IMR-90 (cell line): ENCODE measurements at regions not wholly inside any gene's neighbourhood (a gene's known extent, or its start where the extent isn't known, plus 50 kb on each side); places are given as distances from the start of the nearest gene placed in this dataset.

Experiments used
- ATAC-seq: fragments of 200-7000 bp; cut with Tn5 transposase; 2 replicates; pipeline ENCODE4 v1.9.1; 2020; ENCODE audit warnings: low read depth, mild to moderate bottlenecking, moderate library complexity
- BruUV-seq: library from RNA; stranded (reverse); fragments of 400-500 nt; replicated peaks from 2 replicates; lab custom pipeline; 2021; lab: Mats Ljungman, UMichigan
- CTCF ChIA-PET: fragments of 300-600 bp; formaldehyde crosslinking; extraction: SDS; loops from one replicate; lab custom pipeline; 2021; ENCODE audit warnings: antibody characterized with exemption; lab: Yijun Ruan, JAX
- POLR2A ChIA-PET: fragments of 300-600 bp; sonication (Branson Sonifier 250); formaldehyde crosslinking; loops from one replicate; lab custom pipeline; 2022; ENCODE audit warnings: antibody characterized with exemption; ENCODE audit not compliant: unreplicated experiment; lab: Charles Lee
- DNase-seq: peaks from one replicate; pipeline ENCODE4 v3.0.0; 2013
- H2AFZ ChIP-seq: replicated peaks from 2 replicates; pipeline ENCODE3; 2013; ENCODE audit warnings: low read length, mild to moderate bottlenecking; ENCODE audit not compliant: poor library complexity
- H2AK5ac ChIP-seq: 2 replicates; pipeline ENCODE4 v1.6.1; 2013; ENCODE audit warnings: low read depth, low read length, inconsistent platforms
- H2AK9ac ChIP-seq: replicated peaks from 2 replicates; pipeline ENCODE3; 2013; ENCODE audit warnings: mild to moderate bottlenecking, low read depth, low read length, moderate library complexity; ENCODE audit not compliant: poor library complexity
- H2BK120ac ChIP-seq: 2 replicates; pipeline ENCODE4 v1.6.1; 2013; ENCODE audit warnings: low read depth, low read length, inconsistent platforms
- H2BK15ac ChIP-seq: 3 replicates; pipeline ENCODE4 v1.6.1; 2013; ENCODE audit warnings: low read depth, low read length, inconsistent platforms
- H2BK20ac ChIP-seq: 2 replicates; pipeline ENCODE4 v1.6.1; 2013; ENCODE audit warnings: low read depth, mild to moderate bottlenecking, inconsistent platforms, low read length, moderate library complexity
- H2BK5ac ChIP-seq: 2 replicates; pipeline ENCODE4 v1.6.1; 2013; ENCODE audit warnings: mild to moderate bottlenecking, low read depth, low read length, inconsistent platforms; ENCODE audit not compliant: poor library complexity, severe bottlenecking
- H3K14ac ChIP-seq: replicated peaks from 2 replicates; pipeline ENCODE4 v1.6.1; 2013; ENCODE audit warnings: low read depth, low read length, inconsistent platforms
- H3K18ac ChIP-seq: 2 replicates; pipeline ENCODE4 v1.6.1; 2013; ENCODE audit warnings: low read depth, low read length, control low read depth
- H3K23ac ChIP-seq: 2 replicates; pipeline ENCODE4 v1.6.1; 2013; ENCODE audit warnings: low read depth, low read length, inconsistent platforms
- H3K27ac ChIP-seq: 2 replicates; pipeline ENCODE4 v1.5.1; 2013; ENCODE audit warnings: mild to moderate bottlenecking, control low read depth, low read length; ENCODE audit not compliant: insufficient read depth
- H3K27me3 ChIP-seq: 2 replicates; pipeline ENCODE4 v1.6.1; 2013; ENCODE audit warnings: low read length; ENCODE audit not compliant: control insufficient read depth, insufficient read depth
- H3K36me3 ChIP-seq: 2 replicates; pipeline ENCODE4 v1.6.1; 2013; ENCODE audit warnings: low read length, mixed read lengths; ENCODE audit not compliant: control insufficient read depth, insufficient read depth
- H3K4ac ChIP-seq: 2 replicates; pipeline ENCODE4 v1.6.1; 2013; ENCODE audit warnings: low read depth, low read length, inconsistent platforms
- H3K4me1 ChIP-seq: 2 replicates; pipeline ENCODE4 v1.6.1; 2013; ENCODE audit warnings: low read length, mixed read lengths; ENCODE audit not compliant: control insufficient read depth, insufficient read depth
- H3K4me2 ChIP-seq: 2 replicates; pipeline ENCODE4 v1.6.1; 2013; ENCODE audit warnings: low read depth, mild to moderate bottlenecking, control low read depth, low read length, moderate library complexity
- H3K4me3 ChIP-seq: 2 replicates; pipeline ENCODE4 v1.5.1; 2013; ENCODE audit warnings: low read depth, mild to moderate bottlenecking, control low read depth, low read length, moderate library complexity; ENCODE audit not compliant: insufficient read depth
- H3K56ac ChIP-seq: 2 replicates; pipeline ENCODE4 v1.6.1; 2013; ENCODE audit warnings: low read length, inconsistent platforms; ENCODE audit not compliant: insufficient read depth; ENCODE audit errors: extremely low read depth
- H3K79me1 ChIP-seq, 2 experiments: 2 replicates each; pipeline ENCODE4 v1.6.1; 2013; ENCODE audit warnings: low read length in 2 of 2, inconsistent platforms in 1 of 2, low read depth in 1 of 2
- H3K9ac ChIP-seq: 2 replicates; pipeline ENCODE4 v1.6.1; 2013; ENCODE audit warnings: low read depth, low read length, control low read depth
- H3K9me1 ChIP-seq: 2 replicates; pipeline ENCODE4 v1.6.1; 2013; ENCODE audit warnings: low read length, inconsistent platforms; ENCODE audit not compliant: insufficient read depth
- H3K9me3 ChIP-seq: 2 replicates; pipeline ENCODE4 v1.6.1; 2013; ENCODE audit warnings: low read length; ENCODE audit not compliant: control insufficient read depth, insufficient read depth
- H4K20me1 ChIP-seq: 2 replicates; pipeline ENCODE4 v1.6.1; 2013; ENCODE audit warnings: low read length, inconsistent platforms; ENCODE audit not compliant: insufficient read depth
- H4K5ac ChIP-seq: 2 replicates; pipeline ENCODE4 v1.6.1; 2013; ENCODE audit warnings: mild to moderate bottlenecking, low read depth, low read length, control low read depth
- H4K8ac ChIP-seq, 2 experiments: 2 replicates each; pipeline ENCODE4 v1.6.1; 2013; ENCODE audit warnings: low read depth in 2 of 2, low read length in 2 of 2, control low read depth in 1 of 2, inconsistent platforms in 1 of 2
- H4K91ac ChIP-seq: 2 replicates; pipeline ENCODE4 v1.6.1; 2013; ENCODE audit warnings: low read depth, low read length, inconsistent platforms; ENCODE audit not compliant: insufficient read depth
- BHLHE40 ChIP-seq: fragments of 150-350 bp; IDR thresholded peaks from 2 replicates; pipeline ENCODE4 v1.6.1; 2016; ENCODE audit warnings: mild to moderate bottlenecking, low read depth, low read length
- CEBPB ChIP-seq: IDR thresholded peaks from 2 replicates; pipeline ENCODE4 v1.6.1; 2012; ENCODE audit warnings: low read depth, low read length, improper control_type of control experiment
- CHD1 ChIP-seq: IDR thresholded peaks from 2 replicates; pipeline ENCODE4 v1.6.1; 2012; ENCODE audit warnings: low read depth, low read length, improper control_type of control experiment
- CTCF ChIP-seq: conservative IDR thresholded peaks from 2 replicates; pipeline ENCODE4 v1.5.1; 2012; ENCODE audit warnings: mild to moderate bottlenecking, low read depth, low read length, improper control_type of control experiment
- ELK1 ChIP-seq: fragments of 150-350 bp; IDR thresholded peaks from 2 replicates; pipeline ENCODE4 v1.6.1; 2016; ENCODE audit warnings: low read depth, mild to moderate bottlenecking, low read length, moderate library complexity, borderline replicate concordance
- MAFK ChIP-seq: IDR thresholded peaks from 2 replicates; pipeline ENCODE4 v1.6.1; 2012; ENCODE audit warnings: low read depth, low read length, improper control_type of control experiment
- MAZ ChIP-seq: IDR thresholded peaks from 2 replicates; pipeline ENCODE4 v1.6.1; 2012; ENCODE audit warnings: low read depth, mild to moderate bottlenecking, low read length, improper control_type of control experiment, moderate library complexity, borderline replicate concordance
- MXI1 ChIP-seq: IDR thresholded peaks from 2 replicates; pipeline ENCODE4 v1.6.1; 2012; ENCODE audit warnings: low read depth, mild to moderate bottlenecking, low read length, moderate library complexity, borderline replicate concordance
- NFE2L2 ChIP-seq: fragments of 150-350 bp; IDR thresholded peaks from 2 replicates; pipeline ENCODE4 v1.6.1; 2016; ENCODE audit warnings: low read depth, mild to moderate bottlenecking, low read length
- POLR2A ChIP-seq: IDR thresholded peaks from 2 replicates; pipeline ENCODE4 v1.6.1; 2012; ENCODE audit warnings: mild to moderate bottlenecking, low read depth, low read length
- RAD21 ChIP-seq: IDR thresholded peaks from 2 replicates; pipeline ENCODE4 v1.6.1; 2012; ENCODE audit warnings: low read length, improper control_type of control experiment
- SMC3 ChIP-seq: fragments of 150-350 bp; IDR thresholded peaks from 2 replicates; pipeline ENCODE4 v1.6.1; 2016; ENCODE audit warnings: low read depth, mild to moderate bottlenecking, antibody characterized with exemption, low read length, moderate library complexity
- USF2 ChIP-seq: fragments of 150-350 bp; IDR thresholded peaks from 2 replicates; pipeline ENCODE4 v1.6.1; 2017; ENCODE audit warnings: mild to moderate bottlenecking, antibody characterized with exemption, low read length, low read depth
- WGBS, 2 experiments: methylation state at CpG; one replicate each; pipeline versions ENCODE4 v1.1.5 to v1.1.7; 2013; ENCODE audit warnings: missing lambda C conversion rate in 2 of 2; ENCODE audit not compliant: insufficient read length in 1 of 2; ENCODE audit errors: extremely low coverage in 2 of 2; 5-methylcytosine and 5-hydroxymethylcytosine counted together
- dilution Hi-C: fragments of 300-500 bp; cut with HindIII; formaldehyde crosslinking; loops from one replicate; pipeline ENCODE4 v1.14.3; 2018; ENCODE audit warnings: low sequenced_read_pairs; ENCODE audit not compliant: unreplicated experiment
- in situ Hi-C: fragments of 300-500 bp; cut with MboI; formaldehyde crosslinking; loops from 3 replicates; pipeline ENCODE4 v1.14.3; 2019; ENCODE audit warnings: low sequenced_read_pairs, inconsistent platforms, mixed read lengths
- intact Hi-C: fragments of 100-400 bp; cut with micrococcal nuclease; formaldehyde crosslinking; loops from 2 replicates; pipeline ENCODE4 v1.10.0; 2022

- Histone ChIP-seq H2AK5ac (0 out of 2 replicates have a peak overlapping the region, but pooled peaks have one; percentile 23), H3K79me1 (no peaks in the 10 kb centered on the region), H2BK20ac (0 out of 2 replicates have a peak overlapping the region, but pooled peaks have one; percentile 15), H4K5ac (no peak overlapping the region), H4K8ac (no peak overlapping the region; a peak in 1 of 4 replicates), H3K9me1 (peaks cover 14% of the 10 kb centered on the region), H2AK9ac (no peak overlapping the region), H3K27ac (no peak overlapping the region), H3K4ac (no peak overlapping the region), H3K56ac (no peak overlapping the region), H3K9ac (no peak overlapping the region), H3K18ac (no peak overlapping the region), H3K4me1 (peaks cover 10% of the 10 kb centered on the region), H3K36me3 (no peaks in the 10 kb centered on the region), H3K14ac (no peak overlapping the region), H3K9me3 (no peaks in the 10 kb centered on the region), H4K91ac (no peak overlapping the region), H2BK5ac (no peak overlapping the region), H3K27me3 (peaks cover 19% of the 10 kb centered on the region), H3K4me3 (no peak overlapping the region), H4K20me1 (no peaks in the 10 kb centered on the region), H3K23ac (no peak overlapping the region), H2BK120ac (no peak overlapping the region), H2AFZ (no peak overlapping the region), H2BK15ac (peak overlapping the region; percentile 46; the same call in 2 of the 3 replicates), H3K4me2 (no peak overlapping the region)
- ATAC-seq (no peak), DNase-seq (no peak)
- CTCF ChIA-PET: interaction anchor here (0.6 kb wide), 2 partner anchors 208 to 381 kb away, joined by 3 to 5 read pairs; no protein-coding TSS in a partner anchor
- no CpG with 5 or more reads among the region's 1 CpG for WGBS, 2 experiments
- dilution Hi-C loops (loop anchor here (25.0 kb wide), 1 partner anchor 301 kb away; no protein-coding TSS in a partner anchor), intact Hi-C loops (loop anchor here (10.0 kb wide), 1 partner anchor 489 kb away; the partner anchor contains the start of gene ABI2), in situ Hi-C loops (loop anchor here (5.0 to 25.0 kb wide), 2 partner anchors 321 to 576 kb away; partner anchors contain the start of gene CYP20A1)
- BruUV-seq: no TSS peak
- TF ChIP-seq BHLHE40: no peak
- TF ChIP-seq SMC3: no peak
- TF ChIP-seq CHD1: no peak
- no peak for TF ChIP-seq MXI1
- no peak for TF ChIP-seq MAFK
- no peak for TF ChIP-seq NFE2L2
- TF ChIP-seq MAZ: no peak
- no peak for TF ChIP-seq POLR2A
- no peak for TF ChIP-seq USF2
- TF ChIP-seq ELK1: no peak
- TF ChIP-seq RAD21: no peak
- no peak for TF ChIP-seq CEBPB
- TF ChIP-seq CTCF: no peak
- POLR2A ChIA-PET: no interaction called here
Measured at GRCh38 chr2:203813684-203814083, 53.9 kb upstream of the CTLA4 start.
